Activated CD4-positive, alpha-beta T cell treated with anti-CD3 and anti-CD28 coated beads, Interleukin-2, amount 10 ng/mL, durations not matched to agents 7 days and 5 days (primary cell): ENCODE measurements at regions not wholly inside any gene's neighbourhood (a gene's known extent, or its start where the extent isn't known, plus 50 kb on each side); places are given as distances from the start of the nearest gene placed in this dataset.

Source experiments
- CTCF ChIA-PET: fragments of 350-600 bp; sonication (Branson Sonifier 250); formaldehyde crosslinking; loops from one replicate; lab custom pipeline; 2021; ENCODE audit warnings: antibody characterized with exemption; lab: Charles Lee
- POLR2A ChIA-PET: fragments of 350-600 bp; sonication (Branson Sonifier 250); formaldehyde crosslinking; loops from one replicate; lab custom pipeline; 2021; ENCODE audit warnings: antibody characterized with exemption; lab: Charles Lee
- DNase-seq: peaks from one replicate; pipeline ENCODE4 v3.0.0-alpha.2; 2020
- H3K27ac Mint-ChIP-seq: one replicate; pipeline ENCODE4 v1.8.0; 2021; ENCODE audit warnings: mild to moderate bottlenecking, moderate library complexity, mixed read lengths
- H3K27me3 Mint-ChIP-seq: one replicate; pipeline ENCODE4 v1.8.0; 2021; ENCODE audit warnings: mixed read lengths
- H3K36me3 Mint-ChIP-seq: one replicate; pipeline ENCODE4 v1.8.0; 2021; ENCODE audit warnings: low read depth, mixed read lengths
- H3K4me1 Mint-ChIP-seq: one replicate; pipeline ENCODE4 v1.8.0; 2021; ENCODE audit warnings: mixed read lengths
- H3K4me3 Mint-ChIP-seq: one replicate; pipeline ENCODE4 v1.8.0; 2021; ENCODE audit warnings: mild to moderate bottlenecking, moderate library complexity, mixed read lengths
- H3K9me3 Mint-ChIP-seq: one replicate; pipeline ENCODE4 v1.8.0; 2021; ENCODE audit warnings: mixed read lengths

DNA sequence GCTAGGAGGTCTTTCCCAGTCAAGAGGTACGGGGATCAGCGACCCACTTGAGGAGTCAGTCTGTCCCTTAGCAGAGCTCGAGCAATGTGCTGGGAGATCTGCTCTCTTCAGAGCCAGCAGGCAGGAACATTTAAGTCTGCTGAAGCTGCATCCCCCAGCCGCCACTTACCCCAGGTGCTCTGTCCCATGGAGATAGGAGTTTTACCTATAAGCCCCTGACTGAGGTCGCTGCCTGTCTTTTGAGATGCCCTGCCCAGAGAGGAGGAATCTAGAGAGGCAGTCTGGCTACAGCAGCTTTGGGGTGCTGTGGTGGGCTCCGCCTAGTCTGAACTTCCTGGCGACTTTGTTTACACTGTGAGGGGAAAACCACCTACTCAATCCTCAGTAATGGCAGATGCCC is 874.9 kb upstream of the FLRT2 start:
- Mint-ChIP-seq H3K27me3 (no peaks in the 10 kb centered on the region), H3K9me3 (peaks cover 29% of the 10 kb centered on the region), H3K36me3 (no peaks in the 10 kb centered on the region), H3K4me1 (no peaks in the 10 kb centered on the region), H3K27ac (no peak overlapping the region), H3K4me3 (no peak overlapping the region)
- no peak for DNase-seq
- ChIA-PET CTCF (no interaction called here), POLR2A (no interaction called here)

DNA sequence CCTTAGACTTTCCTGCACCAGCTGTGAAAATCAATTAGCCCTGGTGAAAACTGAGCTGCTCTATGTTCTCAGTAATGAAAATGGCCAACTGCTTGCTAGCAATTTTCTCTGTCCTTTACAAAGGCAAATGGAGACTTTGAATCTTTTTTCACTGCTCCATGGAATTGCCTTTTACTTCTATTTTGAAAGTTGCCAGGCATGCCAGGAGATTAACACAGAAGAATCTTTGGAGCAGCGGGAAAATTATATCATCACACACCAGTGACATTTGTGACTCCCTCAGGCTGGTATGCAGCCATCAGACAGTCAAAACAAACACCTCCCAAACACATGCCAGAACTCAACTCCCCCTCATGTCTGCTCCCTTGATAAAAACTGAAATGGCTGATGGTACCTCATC is 872.0 kb upstream of the FLRT2 start:
- ChIA-PET CTCF (interaction anchor here (0.6 kb wide), 1 partner anchor 367 kb away, joined by 3 read pairs; no protein-coding TSS in a partner anchor), POLR2A (no interaction called here)
- Mint-ChIP-seq H3K4me1 (no peaks in the 10 kb centered on the region), H3K4me3 (no peak overlapping the region), H3K27ac (no peak overlapping the region), H3K36me3 (no peaks in the 10 kb centered on the region), H3K9me3 (peaks cover 12% of the 10 kb centered on the region), H3K27me3 (no peaks in the 10 kb centered on the region)
- no peak for DNase-seq

DNA sequence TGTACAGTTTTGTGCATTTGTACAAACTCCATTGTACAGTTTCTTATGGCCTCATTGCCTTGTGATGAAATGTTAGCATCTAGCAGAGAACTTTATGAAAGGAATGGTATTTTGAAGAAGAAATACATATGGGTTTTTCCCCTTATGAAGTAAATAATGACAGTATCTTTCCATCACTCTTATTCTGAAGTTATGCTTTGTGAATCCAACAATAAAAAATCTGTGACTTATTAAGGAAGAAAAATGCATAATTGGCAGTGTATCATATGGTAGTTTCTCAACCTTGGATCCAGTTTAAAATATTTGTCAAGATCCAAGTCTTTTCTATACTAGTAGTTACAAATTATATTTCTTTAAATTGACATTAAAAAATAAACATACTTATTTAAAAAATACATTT is 859.1 kb upstream of the FLRT2 start:
- Mint-ChIP-seq H3K27ac (no peak overlapping the region), H3K9me3 (peaks cover 2% of the 10 kb centered on the region), H3K36me3 (no peaks in the 10 kb centered on the region), H3K4me3 (no peak overlapping the region), H3K27me3 (no peaks in the 10 kb centered on the region), H3K4me1 (no peaks in the 10 kb centered on the region)
- no peak for DNase-seq
- POLR2A ChIA-PET = no interaction called here
- CTCF ChIA-PET = no interaction called here

DNA sequence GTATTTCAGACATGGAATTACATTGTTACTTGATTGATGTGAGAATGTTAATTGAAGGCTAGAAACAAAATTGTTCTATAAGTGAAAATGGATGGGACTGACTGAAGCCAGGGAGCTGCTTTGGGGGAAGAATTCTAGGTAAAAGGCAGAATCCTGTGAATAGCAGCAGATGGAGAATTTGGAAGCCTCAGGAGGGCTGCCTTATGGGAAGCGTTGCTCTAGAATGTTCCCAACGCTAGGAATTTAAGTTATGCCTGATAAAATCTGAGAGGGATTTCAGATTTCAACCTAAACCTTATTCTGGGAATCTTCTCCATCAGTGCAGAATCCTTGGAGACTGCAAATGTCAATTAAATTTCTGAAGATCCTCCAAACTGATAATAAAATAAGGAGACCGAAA is 858.2 kb upstream of the FLRT2 start:
- Mint-ChIP-seq H3K4me3 (no peak overlapping the region), H3K4me1 (no peaks in the 10 kb centered on the region), H3K27me3 (no peaks in the 10 kb centered on the region), H3K27ac (no peak overlapping the region), H3K36me3 (no peaks in the 10 kb centered on the region), H3K9me3 (no peaks in the 10 kb centered on the region)
- ChIA-PET CTCF (no interaction called here), POLR2A (no interaction called here)
- DNase-seq = no peak

DNA sequence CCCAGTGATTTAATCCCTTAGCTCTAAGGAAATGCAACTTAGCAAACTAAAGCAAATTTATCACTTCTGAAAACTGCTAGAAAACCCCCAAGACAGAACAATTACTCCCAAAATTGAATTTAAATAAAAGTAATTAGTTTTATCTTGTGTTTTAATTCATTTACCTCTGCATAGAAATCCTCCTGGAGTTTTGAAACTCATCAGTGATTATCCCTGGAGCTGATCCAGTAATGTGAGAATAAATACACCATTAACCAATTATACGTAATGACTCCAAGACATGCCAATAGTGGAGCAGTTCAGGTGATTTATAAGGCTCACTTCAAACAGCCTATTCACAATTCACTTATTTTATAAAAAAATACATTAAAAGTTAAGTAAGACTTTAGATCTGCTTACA is 855.3 kb upstream of the FLRT2 start:
- H3K36me3 Mint-ChIP-seq = no peaks in the 10 kb centered on the region
- no peaks in the 10 kb centered on the region for H3K27me3 Mint-ChIP-seq
- CTCF ChIA-PET = no interaction called here
- DNase-seq = no peak
- no peaks in the 10 kb centered on the region for H3K4me1 Mint-ChIP-seq
- POLR2A ChIA-PET = no interaction called here
- H3K27ac Mint-ChIP-seq = no peak overlapping the region
- no peaks in the 10 kb centered on the region for H3K9me3 Mint-ChIP-seq
- no peak overlapping the region for H3K4me3 Mint-ChIP-seq

DNA sequence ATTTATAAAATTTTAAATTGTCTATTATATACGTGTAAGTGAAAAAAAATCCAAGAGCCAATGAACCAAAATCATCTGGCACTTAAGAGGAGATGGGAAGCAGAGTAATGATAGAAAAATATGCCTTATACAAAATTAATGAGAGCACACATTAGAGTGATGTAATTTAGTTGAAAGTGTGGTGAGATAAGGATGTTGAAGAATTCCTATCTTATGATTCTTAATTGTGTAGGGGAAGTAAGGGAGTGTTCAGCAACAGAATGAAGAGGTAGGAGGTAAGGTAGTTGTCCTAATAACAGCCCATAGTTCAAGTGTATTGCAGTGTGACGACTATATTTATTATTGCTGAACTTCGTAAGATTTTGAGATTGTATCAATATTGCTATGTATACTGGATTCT is 843.4 kb upstream of the FLRT2 start:
- Mint-ChIP-seq H3K36me3 (no peaks in the 10 kb centered on the region), H3K27me3 (no peaks in the 10 kb centered on the region), H3K4me3 (no peak overlapping the region), H3K4me1 (no peaks in the 10 kb centered on the region), H3K27ac (no peak overlapping the region), H3K9me3 (peaks cover 9% of the 10 kb centered on the region)
- ChIA-PET CTCF (no interaction called here), POLR2A (no interaction called here)
- no peak for DNase-seq

DNA sequence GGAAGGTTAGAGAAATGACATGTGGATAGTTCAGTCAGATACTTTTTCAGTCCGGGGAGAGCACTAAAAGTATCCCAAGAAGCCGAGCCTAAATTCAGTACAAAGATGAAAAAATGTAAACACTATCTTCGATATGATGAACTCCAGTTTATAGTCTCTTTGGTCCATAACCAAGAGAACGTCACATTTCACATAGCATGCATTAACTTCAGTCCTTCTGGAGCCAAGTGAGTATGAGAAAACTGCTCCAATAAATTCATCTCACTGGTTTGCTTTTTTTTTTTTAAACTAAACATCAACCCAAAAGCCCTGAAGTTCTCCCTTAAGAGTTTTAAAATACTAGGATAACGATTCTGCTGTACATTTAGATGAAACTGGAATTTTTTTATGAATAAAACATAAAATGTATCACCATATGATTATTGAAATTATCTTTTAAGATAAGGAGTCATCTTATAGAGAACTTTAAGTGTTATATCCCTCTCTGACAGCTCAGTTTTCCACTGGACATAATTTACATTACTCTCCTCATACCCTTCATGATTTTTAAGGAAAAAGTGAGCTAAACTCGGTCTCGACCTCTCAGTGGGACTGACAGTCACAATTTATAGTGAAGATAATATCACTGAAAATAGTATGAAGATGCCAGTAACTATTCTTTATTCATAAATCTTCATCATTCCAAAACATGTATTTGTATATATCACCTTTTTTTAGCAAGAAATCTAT is 841.5 kb upstream of the FLRT2 start:
- no peak for DNase-seq
- ChIA-PET CTCF (no interaction called here), POLR2A (no interaction called here)
- H3K4me1 Mint-ChIP-seq = no peaks in the 10 kb centered on the region
- H3K36me3 Mint-ChIP-seq = no peaks in the 10 kb centered on the region
- H3K27me3 Mint-ChIP-seq = no peaks in the 10 kb centered on the region
- peaks cover 7% of the 10 kb centered on the region for H3K9me3 Mint-ChIP-seq
- H3K4me3 Mint-ChIP-seq = no peak overlapping the region
- no peak overlapping the region for H3K27ac Mint-ChIP-seq

DNA sequence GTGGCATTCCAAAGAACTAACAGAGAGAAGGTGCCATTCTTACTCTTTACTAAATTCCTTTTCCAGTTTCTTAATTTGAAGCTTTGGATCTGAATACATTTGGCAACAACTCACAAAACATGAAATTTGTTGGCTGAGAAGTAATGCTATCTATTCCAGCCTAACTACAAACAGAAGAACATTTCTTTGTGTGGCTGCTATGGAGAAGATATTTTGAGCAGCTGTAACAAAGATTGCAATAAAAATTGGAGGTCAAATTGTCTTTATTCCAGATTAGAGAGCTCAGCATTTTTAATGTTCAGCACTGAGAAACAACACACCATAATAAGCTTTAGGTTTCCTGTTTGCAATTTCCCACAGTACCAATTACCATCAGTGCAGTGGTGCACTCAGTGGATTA is 835.8 kb upstream of the FLRT2 start:
- Mint-ChIP-seq H3K27me3 (no peaks in the 10 kb centered on the region), H3K36me3 (no peaks in the 10 kb centered on the region), H3K9me3 (no peaks in the 10 kb centered on the region), H3K4me3 (no peak overlapping the region), H3K4me1 (no peaks in the 10 kb centered on the region), H3K27ac (no peak overlapping the region)
- CTCF ChIA-PET = no interaction called here
- no peak for DNase-seq
- POLR2A ChIA-PET = no interaction called here

DNA sequence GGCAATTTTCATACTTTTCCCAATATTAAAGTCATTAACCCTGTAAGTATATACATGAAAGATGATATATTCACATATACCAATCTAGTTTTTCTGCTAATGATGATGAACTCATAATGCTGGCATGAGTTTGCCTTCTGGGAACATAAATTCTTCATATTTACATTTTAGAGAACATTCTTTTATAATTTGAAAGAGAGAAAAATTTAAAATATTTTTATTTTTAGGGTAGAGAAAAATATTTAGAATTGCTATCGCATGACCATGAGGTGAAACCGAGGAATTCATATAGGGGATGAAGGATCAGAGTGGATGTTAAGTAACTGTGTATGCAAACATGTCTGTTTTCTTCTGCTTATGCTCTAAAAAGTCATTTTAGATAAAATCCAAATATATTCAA is 825.3 kb upstream of the FLRT2 start:
- Mint-ChIP-seq H3K4me3 (no peak overlapping the region), H3K4me1 (no peaks in the 10 kb centered on the region), H3K9me3 (no peaks in the 10 kb centered on the region), H3K27me3 (no peaks in the 10 kb centered on the region), H3K36me3 (no peaks in the 10 kb centered on the region), H3K27ac (no peak overlapping the region)
- no peak for DNase-seq
- ChIA-PET POLR2A (no interaction called here), CTCF (no interaction called here)

DNA sequence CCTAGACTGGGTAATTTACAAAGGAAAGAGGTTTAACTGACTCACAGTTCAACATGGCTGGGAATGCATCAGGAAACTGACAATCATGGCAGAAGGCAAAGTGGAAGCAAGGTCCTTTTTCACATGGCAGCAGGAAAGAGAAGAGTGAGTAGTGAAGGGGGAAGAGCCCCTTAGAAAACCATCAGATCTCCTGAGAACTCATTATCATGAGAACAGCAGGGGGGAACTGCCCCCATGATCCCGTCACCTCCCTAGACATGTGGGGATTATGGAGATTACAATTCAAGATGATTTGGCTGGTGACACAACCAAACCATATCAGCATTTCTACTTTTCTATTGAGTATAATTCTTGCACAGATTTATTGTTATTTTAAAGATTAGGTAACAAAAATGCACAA is 822.1 kb upstream of the FLRT2 start:
- CTCF ChIA-PET = no interaction called here
- H3K4me3 Mint-ChIP-seq = no peak overlapping the region
- H3K27ac Mint-ChIP-seq = no peak overlapping the region
- DNase-seq = no peak
- H3K27me3 Mint-ChIP-seq = no peaks in the 10 kb centered on the region
- no peaks in the 10 kb centered on the region for H3K4me1 Mint-ChIP-seq
- no peaks in the 10 kb centered on the region for H3K36me3 Mint-ChIP-seq
- POLR2A ChIA-PET = no interaction called here
- no peaks in the 10 kb centered on the region for H3K9me3 Mint-ChIP-seq

DNA sequence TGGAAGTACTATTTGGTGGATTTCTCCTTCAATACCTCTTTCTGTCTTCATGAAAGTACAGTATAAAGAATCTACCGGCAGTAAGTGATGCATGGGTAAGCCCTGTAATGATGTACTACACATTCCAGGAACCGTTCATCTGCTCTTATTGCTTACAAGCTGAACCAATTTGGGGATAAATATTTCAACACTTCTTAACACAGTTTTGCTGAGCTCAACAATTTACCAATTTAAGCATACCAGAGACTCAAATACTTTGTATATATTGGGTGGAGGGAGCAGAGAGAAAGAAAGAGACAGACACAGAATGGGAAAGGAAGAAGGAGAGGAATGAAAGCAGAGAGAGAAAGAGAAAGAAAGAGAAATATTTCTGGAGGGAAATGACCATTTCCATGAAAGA is 821.1 kb upstream of the FLRT2 start:
- no peak for DNase-seq
- ChIA-PET CTCF (no interaction called here), POLR2A (no interaction called here)
- Mint-ChIP-seq H3K9me3 (no peaks in the 10 kb centered on the region), H3K27me3 (no peaks in the 10 kb centered on the region), H3K4me1 (no peaks in the 10 kb centered on the region), H3K27ac (no peak overlapping the region), H3K4me3 (no peak overlapping the region), H3K36me3 (no peaks in the 10 kb centered on the region)

DNA sequence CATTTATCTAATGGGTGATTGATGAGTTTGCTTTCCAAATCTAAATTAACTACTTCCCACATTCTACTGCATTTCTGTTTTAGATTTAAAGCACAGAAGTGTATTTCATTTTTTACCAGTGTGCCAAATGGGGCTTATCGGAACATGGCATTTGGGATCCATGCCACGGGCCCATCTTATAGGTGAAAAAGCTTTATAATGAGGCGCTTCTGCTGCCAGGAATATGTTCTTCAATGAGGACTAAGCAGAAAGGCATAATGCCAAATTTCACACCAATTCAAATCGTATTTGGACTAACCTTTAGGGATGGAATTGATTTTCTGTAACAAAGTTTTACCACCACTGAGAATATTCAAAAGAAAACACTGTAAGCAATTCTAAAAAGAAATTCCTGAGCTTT is 803.5 kb upstream of the FLRT2 start:
- H3K27ac Mint-ChIP-seq = no peak overlapping the region

DNA sequence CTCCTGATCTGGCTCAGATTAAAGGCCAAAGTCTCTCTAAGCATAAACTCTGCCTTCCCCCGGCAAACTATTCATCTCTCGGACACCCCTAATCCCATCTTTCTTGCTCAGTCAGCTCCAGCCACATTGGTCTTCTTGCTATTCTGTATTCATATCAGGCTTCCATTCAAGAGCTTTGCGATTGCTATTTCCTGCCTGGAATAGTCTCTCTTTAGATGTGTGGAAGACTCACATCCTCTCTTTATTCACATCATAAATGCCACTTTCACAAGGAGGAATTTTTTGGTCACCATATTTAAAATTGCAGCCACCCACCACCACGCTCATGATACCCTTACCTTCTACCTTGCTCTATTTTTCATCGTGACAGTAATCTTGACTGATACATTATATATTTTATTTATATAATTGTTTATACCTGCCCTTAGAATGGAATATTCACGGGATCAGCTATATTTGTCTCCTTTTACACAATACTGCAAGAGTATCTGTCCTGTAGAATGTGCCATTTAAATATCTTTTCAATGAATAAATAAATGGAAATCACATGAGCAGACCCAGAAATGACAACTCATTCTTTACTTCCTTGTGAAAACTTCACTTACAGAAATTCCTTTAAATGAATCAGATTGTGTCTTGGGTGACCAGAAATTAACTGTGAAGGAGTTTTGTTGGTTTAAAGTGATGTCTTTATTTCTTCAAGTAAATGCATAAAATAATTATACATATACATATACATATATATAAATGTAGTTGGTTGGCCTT is 780.6 kb upstream of the FLRT2 start:
- peaks cover 9% of the 10 kb centered on the region for H3K9me3 Mint-ChIP-seq
- ChIA-PET CTCF (interaction anchor here (0.6 kb wide), 1 partner anchor 13 kb away, joined by 3 read pairs; no protein-coding TSS in a partner anchor), POLR2A (no interaction called here)
- no peak overlapping the region for H3K4me3 Mint-ChIP-seq
- no peak overlapping the region for H3K27ac Mint-ChIP-seq
- H3K36me3 Mint-ChIP-seq = no peaks in the 10 kb centered on the region
- no peaks in the 10 kb centered on the region for H3K4me1 Mint-ChIP-seq
- no peak for DNase-seq
- no peaks in the 10 kb centered on the region for H3K27me3 Mint-ChIP-seq

More for the DNA sequence above, 803.5 kb upstream of the FLRT2 start:
- Mint-ChIP-seq H3K4me1 (no peaks in the 10 kb centered on the region), H3K36me3 (no peaks in the 10 kb centered on the region), H3K9me3 (peaks cover 6% of the 10 kb centered on the region), H3K27me3 (no peaks in the 10 kb centered on the region), H3K4me3 (no peak overlapping the region)
- DNase-seq = no peak
- POLR2A ChIA-PET = no interaction called here
- CTCF ChIA-PET = no interaction called here
